ENCODE measurements at regions not wholly inside any gene's neighbourhood (a gene's known extent, or its start where the extent isn't known, plus 50 kb on each side); places are given as distances from the start of the nearest gene placed in this dataset.
"Not testable (repeated sequence)": the region's sequence is repeated elsewhere in the genome, so short reads cannot be mapped to it uniquely, and the experiment has no call there.

- no peak for DNase-seq (ENCODE audit: insufficient read length, low spot score)
Measured at GRCh38 chr1:8120693-8121260, 94.7 kb upstream of the ERRFI1 start.

DNA sequence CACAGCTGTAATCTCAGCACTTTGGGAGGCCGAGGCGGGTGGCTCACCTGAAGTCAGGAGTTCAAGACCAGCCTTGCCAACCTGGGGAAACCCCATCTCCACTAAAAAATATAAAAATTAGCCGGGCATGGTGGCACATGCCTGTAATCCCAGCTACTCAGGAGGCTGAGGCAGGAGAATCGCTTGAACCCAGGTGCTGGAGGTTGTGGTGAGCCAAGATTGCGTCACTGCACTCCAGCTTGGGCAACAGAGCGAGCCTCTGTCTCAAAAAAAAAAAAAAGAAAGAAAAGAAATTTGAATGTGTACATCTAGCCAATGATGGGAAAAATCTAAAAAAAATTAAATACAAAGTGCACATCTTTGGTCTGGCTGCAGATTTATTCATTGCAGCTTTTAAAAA lies 92.6 kb upstream of the ERRFI1 start:
- FAIRE-seq; DNase-seq (ENCODE audit: insufficient read length, low spot score): not testable (repeated sequence)

More at GRCh38 chr1:8120693-8121260, 94.7 kb upstream of the ERRFI1 start:
- FAIRE-seq, result no peak

DNA sequence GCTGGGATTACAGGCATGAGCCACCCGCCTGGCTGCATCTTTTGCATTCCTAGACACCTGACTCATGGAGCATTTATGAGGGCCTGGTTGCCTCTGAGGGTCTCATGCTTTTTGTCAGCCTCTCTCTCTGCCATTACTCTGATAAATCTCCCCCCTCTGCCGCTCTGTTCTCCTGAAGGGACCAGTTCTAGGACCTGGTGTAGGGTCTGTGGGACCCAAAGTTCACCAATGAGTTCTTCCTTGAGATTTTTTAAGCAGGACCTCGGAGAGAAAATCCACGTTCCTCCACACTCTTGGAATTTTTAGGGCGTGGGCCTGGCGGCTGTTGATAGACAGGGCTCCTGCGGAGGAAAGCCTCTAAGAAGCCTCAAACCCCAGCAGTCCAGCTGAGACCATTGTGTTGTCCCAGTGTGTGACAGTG lies 91.9 kb upstream of the ERRFI1 start:
- FAIRE-seq, result no peak
- DNase-seq (ENCODE audit: insufficient read length, low spot score), result no peak

DNA sequence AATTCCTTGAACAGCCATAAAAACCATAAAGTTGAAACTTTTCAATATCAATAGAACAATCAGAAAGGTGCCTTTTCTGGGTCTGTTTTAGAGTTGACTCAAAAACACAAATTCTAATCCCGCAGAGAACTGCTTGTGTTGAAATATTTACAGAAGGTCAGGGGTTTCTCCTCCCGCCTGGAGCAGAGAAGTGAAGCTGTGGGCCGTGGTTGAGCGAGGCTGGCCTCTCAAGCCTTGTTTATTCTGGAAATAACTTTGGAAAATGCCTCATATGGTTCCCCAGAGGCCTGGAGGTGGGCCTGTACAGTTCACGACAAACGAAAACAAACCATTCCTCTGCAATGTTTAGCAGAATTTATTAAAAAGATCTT lies 90.8 kb upstream of the ERRFI1 start:
- FAIRE-seq, result no peak

GRCh38 chr1:8115769-8116167 lies 89.7 kb upstream of the ERRFI1 start:
- no peak for FAIRE-seq
- DNase-seq (ENCODE audit: insufficient read length, low spot score), result no peak

More for the DNA sequence above, 90.8 kb upstream of the ERRFI1 start:
- no peak for DNase-seq (ENCODE audit: insufficient read length, low spot score)

GRCh38 chr1:8115031-8115768 lies 89.1 kb upstream of the ERRFI1 start:
- FAIRE-seq (no peak), DNase-seq (ENCODE audit: insufficient read length, low spot score) (no peak)

DNA sequence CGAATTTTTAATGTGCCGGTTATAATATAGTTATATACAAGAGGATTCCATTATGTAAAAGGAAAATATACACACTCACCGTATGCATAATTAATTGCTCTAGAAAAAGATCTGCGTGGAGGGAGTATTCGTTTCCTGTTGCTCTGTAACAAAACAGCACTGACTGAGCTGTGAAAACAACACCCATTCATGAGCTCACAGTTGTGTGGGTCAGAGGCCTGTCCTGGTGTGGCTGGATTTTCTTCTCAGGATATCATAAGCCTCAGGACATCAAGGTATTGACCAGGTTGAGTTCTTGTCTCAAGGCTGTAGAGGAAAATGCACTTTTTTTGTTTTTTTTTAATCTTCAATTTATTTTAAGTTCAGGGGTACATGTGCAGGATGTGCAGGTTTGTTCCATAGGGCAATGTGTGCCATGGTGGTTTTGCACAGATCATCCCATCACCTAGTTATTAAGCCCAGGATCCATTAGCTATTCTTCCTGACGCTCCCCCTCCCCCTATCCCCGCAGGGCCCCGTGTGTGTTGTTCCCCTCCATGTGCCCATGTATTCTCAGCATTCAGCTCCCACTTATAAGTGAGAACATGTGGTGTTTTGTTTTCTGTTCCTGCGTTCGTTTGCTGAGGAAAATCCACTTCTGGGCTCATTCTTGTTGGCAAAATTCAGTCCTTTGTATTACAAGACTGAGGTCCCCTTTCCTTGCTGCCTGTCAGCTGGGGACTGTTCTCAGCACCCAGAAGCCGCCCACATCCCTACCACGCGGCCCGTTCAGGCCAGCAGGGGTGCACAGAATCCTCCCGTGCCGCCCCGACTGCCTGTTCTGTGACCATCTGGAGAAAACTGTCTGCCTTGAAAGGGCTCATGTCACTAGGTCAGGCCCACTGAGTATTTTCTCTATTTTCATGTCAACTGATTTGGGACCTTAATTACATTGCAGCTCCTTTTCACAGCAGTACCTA lies 87.4 kb upstream of the ERRFI1 start:
- DNase-seq (ENCODE audit: insufficient read length, low spot score) (no peak), FAIRE-seq (no peak)

- FAIRE-seq, result no peak
- DNase-seq (ENCODE audit: insufficient read length, low spot score), result no peak
Measured at GRCh38 chr1:8112611-8113261, 86.6 kb upstream of the ERRFI1 start.

DNA sequence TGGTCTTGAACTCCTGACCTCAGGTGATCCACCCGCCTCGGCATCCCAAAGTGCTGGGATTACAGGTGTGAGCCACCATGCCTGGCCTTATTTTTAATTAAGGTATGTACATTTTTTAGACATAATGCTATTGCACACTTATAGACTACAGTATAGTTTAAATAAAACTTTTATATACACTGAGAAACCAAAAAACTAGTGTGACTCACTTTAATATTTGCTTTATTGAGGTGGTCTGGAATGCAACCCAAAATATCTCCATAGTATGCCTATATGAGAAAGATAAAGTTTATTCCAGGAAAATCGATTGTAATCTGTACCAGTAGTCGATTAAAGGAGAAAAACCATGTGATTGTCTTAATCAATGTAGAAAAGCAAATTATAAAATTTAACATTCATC lies 85.5 kb upstream of the ERRFI1 start:
- FAIRE-seq, result no peak
- DNase-seq (ENCODE audit: insufficient read length, low spot score), result no peak

- no peak for DNase-seq (ENCODE audit: insufficient read length, low spot score)
- FAIRE-seq, result no peak
Measured at GRCh38 chr1:8109216-8109615, 83.1 kb upstream of the ERRFI1 start.

DNA sequence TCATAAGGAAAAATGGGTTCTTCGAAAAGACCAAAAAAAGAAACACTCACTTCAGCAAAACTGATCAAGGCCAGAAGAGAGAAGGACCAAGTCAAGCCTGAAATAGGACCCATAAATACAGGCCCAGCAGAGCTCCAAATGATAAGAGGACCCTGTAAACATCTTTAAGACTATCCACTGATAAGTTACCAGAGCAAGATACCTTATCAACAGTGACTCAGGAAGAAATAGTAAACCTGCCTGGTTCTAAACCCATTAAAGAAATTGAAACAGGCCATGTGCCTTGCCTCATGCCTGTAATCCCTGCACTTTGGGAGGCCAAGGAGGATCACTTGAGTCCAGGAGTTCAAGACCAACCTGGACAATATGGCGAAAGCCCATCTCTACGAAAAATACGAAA lies 81.8 kb upstream of the ERRFI1 start:
- no peak for FAIRE-seq

DNA sequence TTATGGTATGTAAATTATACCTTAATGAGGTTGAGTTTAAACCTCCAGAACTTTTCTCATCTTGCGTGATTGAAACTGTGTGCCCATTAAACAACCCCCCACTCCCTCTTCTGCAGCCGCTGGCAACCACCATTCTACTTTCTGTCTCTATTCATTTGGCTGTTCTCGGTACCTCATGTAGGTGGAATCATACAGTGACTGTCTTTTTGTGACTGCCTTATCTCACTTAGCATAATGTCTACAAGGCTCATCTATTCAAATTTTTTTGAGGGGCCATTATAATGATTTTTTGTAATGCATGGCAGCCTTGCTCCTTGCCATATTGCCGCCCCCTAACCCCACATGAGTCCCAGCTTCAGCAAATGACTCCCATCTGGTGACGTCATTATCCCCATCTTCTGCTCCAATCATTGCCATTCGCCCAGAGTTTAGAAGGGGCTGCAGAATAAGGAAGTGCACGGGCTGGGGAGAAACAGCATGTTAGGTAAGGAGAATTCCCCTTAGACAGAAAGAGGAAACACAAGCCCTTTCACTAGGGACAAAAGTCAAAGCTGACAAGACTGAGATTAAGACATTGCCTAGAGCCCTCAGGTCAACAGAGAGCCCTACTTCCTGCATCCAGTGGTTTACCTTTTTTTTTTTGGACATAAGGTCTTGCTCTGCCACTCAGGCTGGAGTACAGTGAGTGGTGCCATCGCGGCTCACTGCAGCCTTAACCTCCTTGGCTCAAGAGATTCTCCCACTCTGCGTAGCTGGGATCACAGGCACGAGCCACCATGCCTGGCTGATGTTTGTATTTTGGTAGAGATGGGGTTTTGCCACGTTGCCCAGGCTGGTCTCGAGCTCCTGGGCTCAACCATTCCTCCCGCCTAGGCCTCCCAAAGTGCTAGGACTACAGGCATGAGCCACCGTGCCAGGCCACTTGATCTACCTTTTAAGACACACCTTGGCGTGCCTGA lies 78.4 kb upstream of the ERRFI1 start:
- DNase-seq (ENCODE audit: insufficient read length, low spot score), result no peak

More for the DNA sequence above, 81.8 kb upstream of the ERRFI1 start:
- DNase-seq (ENCODE audit: insufficient read length, low spot score), result no peak

GRCh38 chr1:8097908-8098307 lies 71.8 kb upstream of the ERRFI1 start:
- DNase-seq (ENCODE audit: insufficient read length, low spot score), result no peak
- FAIRE-seq, result no peak

More for the DNA sequence above, 78.4 kb upstream of the ERRFI1 start:
- no peak for FAIRE-seq

GRCh38 chr1:8097077-8097799 lies 71.1 kb upstream of the ERRFI1 start:
- no peak for DNase-seq (ENCODE audit: insufficient read length, low spot score)
- FAIRE-seq, result no peak

DNA sequence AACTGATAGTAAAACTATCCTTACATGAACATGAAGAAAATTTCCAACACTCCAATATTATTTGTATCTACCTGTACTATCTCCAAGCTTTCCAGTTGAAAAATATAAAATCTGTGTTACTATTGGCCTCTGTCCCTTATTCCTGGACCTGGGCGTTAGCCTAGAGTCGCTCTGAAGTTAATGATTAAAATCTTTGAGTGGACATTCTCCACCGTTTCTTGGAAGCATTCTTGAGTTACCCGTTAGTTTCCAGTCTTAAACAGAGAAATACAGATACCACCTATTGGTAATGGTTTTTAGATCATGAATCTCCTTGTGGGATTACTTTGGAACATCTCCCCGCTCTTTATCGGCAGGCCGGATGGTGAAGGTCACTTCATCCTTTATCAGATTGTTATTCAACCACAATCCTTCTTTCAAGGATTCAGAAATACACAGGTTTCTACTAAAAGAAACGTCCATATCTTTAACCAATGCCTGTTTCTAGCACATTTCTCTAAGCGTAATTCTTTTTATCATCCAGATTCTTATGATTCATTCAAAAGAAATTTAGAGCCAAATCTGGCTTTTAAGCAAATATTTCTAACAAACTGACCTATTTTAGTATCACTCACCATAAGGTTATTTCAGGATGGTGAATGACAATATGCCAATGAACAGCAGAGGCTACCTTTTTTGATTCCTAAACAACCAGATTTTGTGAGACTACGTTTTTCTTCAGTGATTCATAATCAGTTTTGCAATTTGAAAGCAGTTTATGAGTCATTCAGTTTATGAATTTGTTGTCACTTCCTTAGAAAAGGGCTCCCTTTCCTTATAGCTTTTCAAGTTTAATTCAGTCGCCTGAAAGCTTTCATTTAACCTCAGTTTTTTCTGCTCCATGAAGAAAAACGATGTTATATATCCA lies 70.2 kb upstream of the ERRFI1 start:
- no peak for FAIRE-seq
- DNase-seq (ENCODE audit: insufficient read length, low spot score), result no peak

- DNase-seq (ENCODE audit: insufficient read length, low spot score) (no peak), FAIRE-seq (no peak)
Measured at GRCh38 chr1:8095584-8095983, 69.5 kb upstream of the ERRFI1 start.

- FAIRE-seq (no peak), DNase-seq (ENCODE audit: insufficient read length, low spot score) (no peak)
Measured at GRCh38 chr1:8094481-8095241, 68.6 kb upstream of the ERRFI1 start.
